IMR-90 (cell line): ENCODE measurements at regions not wholly inside any gene's neighbourhood (a gene's known extent, or its start where the extent isn't known, plus 50 kb on each side); places are given as distances from the start of the nearest gene placed in this dataset.
A peak's percentile ranks its signal among the peaks of the same experiment; 100 is the strongest.

Experiments used
- ATAC-seq: fragments of 200-7000 bp; cut with Tn5 transposase; 2 replicates; pipeline ENCODE4 v1.9.1; 2020; ENCODE audit warnings: low read depth, mild to moderate bottlenecking, moderate library complexity
- BruUV-seq: library from RNA; stranded (reverse); fragments of 400-500 nt; replicated peaks from 2 replicates; lab custom pipeline; 2021; lab: Mats Ljungman, UMichigan
- CTCF ChIA-PET: fragments of 300-600 bp; formaldehyde crosslinking; extraction: SDS; loops from one replicate; lab custom pipeline; 2021; ENCODE audit warnings: antibody characterized with exemption; lab: Yijun Ruan, JAX
- POLR2A ChIA-PET: fragments of 300-600 bp; sonication (Branson Sonifier 250); formaldehyde crosslinking; loops from one replicate; lab custom pipeline; 2022; ENCODE audit warnings: antibody characterized with exemption; ENCODE audit not compliant: unreplicated experiment; lab: Charles Lee
- DNase-seq: peaks from one replicate; pipeline ENCODE4 v3.0.0; 2013
- H2AFZ ChIP-seq: replicated peaks from 2 replicates; pipeline ENCODE3; 2013; ENCODE audit warnings: low read length, mild to moderate bottlenecking; ENCODE audit not compliant: poor library complexity
- H2AK5ac ChIP-seq: 2 replicates; pipeline ENCODE4 v1.6.1; 2013; ENCODE audit warnings: low read depth, low read length, inconsistent platforms
- H2AK9ac ChIP-seq: replicated peaks from 2 replicates; pipeline ENCODE3; 2013; ENCODE audit warnings: mild to moderate bottlenecking, low read depth, low read length, moderate library complexity; ENCODE audit not compliant: poor library complexity
- H2BK120ac ChIP-seq: 2 replicates; pipeline ENCODE4 v1.6.1; 2013; ENCODE audit warnings: low read depth, low read length, inconsistent platforms
- H2BK15ac ChIP-seq: 3 replicates; pipeline ENCODE4 v1.6.1; 2013; ENCODE audit warnings: low read depth, low read length, inconsistent platforms
- H2BK20ac ChIP-seq: 2 replicates; pipeline ENCODE4 v1.6.1; 2013; ENCODE audit warnings: low read depth, mild to moderate bottlenecking, inconsistent platforms, low read length, moderate library complexity
- H2BK5ac ChIP-seq: 2 replicates; pipeline ENCODE4 v1.6.1; 2013; ENCODE audit warnings: mild to moderate bottlenecking, low read depth, low read length, inconsistent platforms; ENCODE audit not compliant: poor library complexity, severe bottlenecking
- H3K14ac ChIP-seq: replicated peaks from 2 replicates; pipeline ENCODE4 v1.6.1; 2013; ENCODE audit warnings: low read depth, low read length, inconsistent platforms
- H3K18ac ChIP-seq: 2 replicates; pipeline ENCODE4 v1.6.1; 2013; ENCODE audit warnings: low read depth, low read length, control low read depth
- H3K23ac ChIP-seq: 2 replicates; pipeline ENCODE4 v1.6.1; 2013; ENCODE audit warnings: low read depth, low read length, inconsistent platforms
- H3K27ac ChIP-seq: 2 replicates; pipeline ENCODE4 v1.5.1; 2013; ENCODE audit warnings: mild to moderate bottlenecking, control low read depth, low read length; ENCODE audit not compliant: insufficient read depth
- H3K27me3 ChIP-seq: 2 replicates; pipeline ENCODE4 v1.6.1; 2013; ENCODE audit warnings: low read length; ENCODE audit not compliant: control insufficient read depth, insufficient read depth
- H3K36me3 ChIP-seq: 2 replicates; pipeline ENCODE4 v1.6.1; 2013; ENCODE audit warnings: low read length, mixed read lengths; ENCODE audit not compliant: control insufficient read depth, insufficient read depth
- H3K4ac ChIP-seq: 2 replicates; pipeline ENCODE4 v1.6.1; 2013; ENCODE audit warnings: low read depth, low read length, inconsistent platforms
- H3K4me1 ChIP-seq: 2 replicates; pipeline ENCODE4 v1.6.1; 2013; ENCODE audit warnings: low read length, mixed read lengths; ENCODE audit not compliant: control insufficient read depth, insufficient read depth
- H3K4me2 ChIP-seq: 2 replicates; pipeline ENCODE4 v1.6.1; 2013; ENCODE audit warnings: low read depth, mild to moderate bottlenecking, control low read depth, low read length, moderate library complexity
- H3K4me3 ChIP-seq: 2 replicates; pipeline ENCODE4 v1.5.1; 2013; ENCODE audit warnings: low read depth, mild to moderate bottlenecking, control low read depth, low read length, moderate library complexity; ENCODE audit not compliant: insufficient read depth
- H3K56ac ChIP-seq: 2 replicates; pipeline ENCODE4 v1.6.1; 2013; ENCODE audit warnings: low read length, inconsistent platforms; ENCODE audit not compliant: insufficient read depth; ENCODE audit errors: extremely low read depth
- H3K79me1 ChIP-seq, 2 experiments: 2 replicates each; pipeline ENCODE4 v1.6.1; 2013; ENCODE audit warnings: low read length in 2 of 2, inconsistent platforms in 1 of 2, low read depth in 1 of 2
- H3K9ac ChIP-seq: 2 replicates; pipeline ENCODE4 v1.6.1; 2013; ENCODE audit warnings: low read depth, low read length, control low read depth
- H3K9me1 ChIP-seq: 2 replicates; pipeline ENCODE4 v1.6.1; 2013; ENCODE audit warnings: low read length, inconsistent platforms; ENCODE audit not compliant: insufficient read depth
- H3K9me3 ChIP-seq: 2 replicates; pipeline ENCODE4 v1.6.1; 2013; ENCODE audit warnings: low read length; ENCODE audit not compliant: control insufficient read depth, insufficient read depth
- H4K20me1 ChIP-seq: 2 replicates; pipeline ENCODE4 v1.6.1; 2013; ENCODE audit warnings: low read length, inconsistent platforms; ENCODE audit not compliant: insufficient read depth
- H4K5ac ChIP-seq: 2 replicates; pipeline ENCODE4 v1.6.1; 2013; ENCODE audit warnings: mild to moderate bottlenecking, low read depth, low read length, control low read depth
- H4K8ac ChIP-seq, 2 experiments: 2 replicates each; pipeline ENCODE4 v1.6.1; 2013; ENCODE audit warnings: low read depth in 2 of 2, low read length in 2 of 2, control low read depth in 1 of 2, inconsistent platforms in 1 of 2
- H4K91ac ChIP-seq: 2 replicates; pipeline ENCODE4 v1.6.1; 2013; ENCODE audit warnings: low read depth, low read length, inconsistent platforms; ENCODE audit not compliant: insufficient read depth
- BHLHE40 ChIP-seq: fragments of 150-350 bp; IDR thresholded peaks from 2 replicates; pipeline ENCODE4 v1.6.1; 2016; ENCODE audit warnings: mild to moderate bottlenecking, low read depth, low read length
- CEBPB ChIP-seq: IDR thresholded peaks from 2 replicates; pipeline ENCODE4 v1.6.1; 2012; ENCODE audit warnings: low read depth, low read length, improper control_type of control experiment
- CHD1 ChIP-seq: IDR thresholded peaks from 2 replicates; pipeline ENCODE4 v1.6.1; 2012; ENCODE audit warnings: low read depth, low read length, improper control_type of control experiment
- FOS ChIP-seq: fragments of 150-350 bp; IDR thresholded peaks from 2 replicates; pipeline ENCODE4 v1.6.1; 2016; ENCODE audit warnings: low read depth, low read length
- MAFK ChIP-seq: IDR thresholded peaks from 2 replicates; pipeline ENCODE4 v1.6.1; 2012; ENCODE audit warnings: low read depth, low read length, improper control_type of control experiment
- MAZ ChIP-seq: IDR thresholded peaks from 2 replicates; pipeline ENCODE4 v1.6.1; 2012; ENCODE audit warnings: low read depth, mild to moderate bottlenecking, low read length, improper control_type of control experiment, moderate library complexity, borderline replicate concordance
- MXI1 ChIP-seq: IDR thresholded peaks from 2 replicates; pipeline ENCODE4 v1.6.1; 2012; ENCODE audit warnings: low read depth, mild to moderate bottlenecking, low read length, moderate library complexity, borderline replicate concordance
- NFE2L2 ChIP-seq: fragments of 150-350 bp; IDR thresholded peaks from 2 replicates; pipeline ENCODE4 v1.6.1; 2016; ENCODE audit warnings: low read depth, mild to moderate bottlenecking, low read length
- POLR2A ChIP-seq: IDR thresholded peaks from 2 replicates; pipeline ENCODE4 v1.6.1; 2012; ENCODE audit warnings: mild to moderate bottlenecking, low read depth, low read length
- RAD21 ChIP-seq: IDR thresholded peaks from 2 replicates; pipeline ENCODE4 v1.6.1; 2012; ENCODE audit warnings: low read length, improper control_type of control experiment
- RCOR1 ChIP-seq: IDR thresholded peaks from 2 replicates; pipeline ENCODE4 v1.6.1; 2012; ENCODE audit warnings: mild to moderate bottlenecking, low read length, improper control_type of control experiment; ENCODE audit not compliant: insufficient replicate concordance
- RFX5 ChIP-seq: IDR thresholded peaks from 2 replicates; pipeline ENCODE4 v1.8.0; 2012; ENCODE audit warnings: low read depth, mild to moderate bottlenecking, low read length, moderate library complexity
- SMC3 ChIP-seq: fragments of 150-350 bp; IDR thresholded peaks from 2 replicates; pipeline ENCODE4 v1.6.1; 2016; ENCODE audit warnings: low read depth, mild to moderate bottlenecking, antibody characterized with exemption, low read length, moderate library complexity
- USF2 ChIP-seq: fragments of 150-350 bp; IDR thresholded peaks from 2 replicates; pipeline ENCODE4 v1.6.1; 2017; ENCODE audit warnings: mild to moderate bottlenecking, antibody characterized with exemption, low read length, low read depth
- WGBS, 2 experiments: methylation state at CpG; one replicate each; pipeline versions ENCODE4 v1.1.5 to v1.1.7; 2013; ENCODE audit warnings: missing lambda C conversion rate in 2 of 2; ENCODE audit not compliant: insufficient read length in 1 of 2; ENCODE audit errors: extremely low coverage in 2 of 2; 5-methylcytosine and 5-hydroxymethylcytosine counted together
- dilution Hi-C: fragments of 300-500 bp; cut with HindIII; formaldehyde crosslinking; loops from one replicate; pipeline ENCODE4 v1.14.3; 2018; ENCODE audit warnings: low sequenced_read_pairs; ENCODE audit not compliant: unreplicated experiment
- in situ Hi-C: fragments of 300-500 bp; cut with MboI; formaldehyde crosslinking; loops from 3 replicates; pipeline ENCODE4 v1.14.3; 2019; ENCODE audit warnings: low sequenced_read_pairs, inconsistent platforms, mixed read lengths
- intact Hi-C: fragments of 100-400 bp; cut with micrococcal nuclease; formaldehyde crosslinking; loops from 2 replicates; pipeline ENCODE4 v1.10.0; 2022
- TF ChIP-seq, protein P1 (sequence below): conservative IDR thresholded peaks from 2 replicates; pipeline ENCODE4 v1.5.1; 2012; ENCODE audit warnings: mild to moderate bottlenecking, low read depth, low read length, improper control_type of control experiment
- TF ChIP-seq, protein P2 (sequence below): fragments of 150-350 bp; IDR thresholded peaks from 2 replicates; pipeline ENCODE4 v1.6.1; 2016; ENCODE audit warnings: low read depth, mild to moderate bottlenecking, low read length, moderate library complexity, borderline replicate concordance

- Histone ChIP-seq H3K79me1 (no peaks in the 10 kb centered on the region), H3K23ac (peak overlapping the region; percentile 70; the same call in 1 of the 2 replicates), H3K56ac (peak overlapping the region; percentile 57; the same call in 1 of the 2 replicates), H4K5ac (peak overlapping the region; percentile 73; the same call in 1 of the 2 replicates), H2BK5ac (peak overlapping the region; percentile 92), H4K20me1 (no peaks in the 10 kb centered on the region), H2BK15ac (no peak overlapping the region), H4K91ac (peak overlapping the region; percentile 71), H3K18ac (peak overlapping the region; percentile 99), H3K14ac (no peak overlapping the region; the same call in 1 of the 2 replicates), H3K36me3 (no peaks in the 10 kb centered on the region), H3K9me1 (no peaks in the 10 kb centered on the region), H3K4me2 (0 out of 2 replicates have a peak overlapping the region, but pooled peaks have one; percentile 10), H3K4ac (peak overlapping the region; percentile 90), H3K27ac (peak overlapping the region; percentile 76; the same call in 1 of the 2 replicates), H2AK5ac (no peak overlapping the region), H2AFZ (no peak overlapping the region), H3K4me3 (no peak overlapping the region), H2BK120ac (peak overlapping the region; percentile 95), H3K9ac (no peak overlapping the region), H2BK20ac (peak overlapping the region; percentile 94), H4K8ac (peak overlapping the region in 1 of 2 experiments; percentile 73; a peak in 1 of 4 replicates), H3K4me1 (no peaks in the 10 kb centered on the region; the same call in 1 of the 2 replicates), H3K27me3 (no peaks in the 10 kb centered on the region), H2AK9ac (no peak overlapping the region), H3K9me3 (no peaks in the 10 kb centered on the region)
- DNase-seq (peak; percentile 6), ATAC-seq (0 out of 2 replicates have a peak, but pooled peaks have one; percentile 21)
- in situ Hi-C loops (no loop called here), intact Hi-C loops (no loop called here), dilution Hi-C loops (no loop called here)
- ChIA-PET POLR2A (no interaction called here), CTCF (no interaction called here)
- no TSS peak for BruUV-seq
- no CpG with 5 or more reads among the region's 2 CpGs for WGBS, 2 experiments
- TF ChIP-seq RFX5 (no peak), USF2 (no peak), CEBPB (no peak), CHD1 (no peak), NFE2L2 (no peak), MAFK (no peak), SMC3 (no peak), MAZ (no peak), POLR2A (no peak), BHLHE40 (no peak), RAD21 (no peak), RCOR1 (no peak), FOS (no peak), MXI1 (no peak)
- TF ChIP-seq, protein P1, sequence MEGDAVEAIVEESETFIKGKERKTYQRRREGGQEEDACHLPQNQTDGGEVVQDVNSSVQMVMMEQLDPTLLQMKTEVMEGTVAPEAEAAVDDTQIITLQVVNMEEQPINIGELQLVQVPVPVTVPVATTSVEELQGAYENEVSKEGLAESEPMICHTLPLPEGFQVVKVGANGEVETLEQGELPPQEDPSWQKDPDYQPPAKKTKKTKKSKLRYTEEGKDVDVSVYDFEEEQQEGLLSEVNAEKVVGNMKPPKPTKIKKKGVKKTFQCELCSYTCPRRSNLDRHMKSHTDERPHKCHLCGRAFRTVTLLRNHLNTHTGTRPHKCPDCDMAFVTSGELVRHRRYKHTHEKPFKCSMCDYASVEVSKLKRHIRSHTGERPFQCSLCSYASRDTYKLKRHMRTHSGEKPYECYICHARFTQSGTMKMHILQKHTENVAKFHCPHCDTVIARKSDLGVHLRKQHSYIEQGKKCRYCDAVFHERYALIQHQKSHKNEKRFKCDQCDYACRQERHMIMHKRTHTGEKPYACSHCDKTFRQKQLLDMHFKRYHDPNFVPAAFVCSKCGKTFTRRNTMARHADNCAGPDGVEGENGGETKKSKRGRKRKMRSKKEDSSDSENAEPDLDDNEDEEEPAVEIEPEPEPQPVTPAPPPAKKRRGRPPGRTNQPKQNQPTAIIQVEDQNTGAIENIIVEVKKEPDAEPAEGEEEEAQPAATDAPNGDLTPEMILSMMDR: no peak
- TF ChIP-seq, protein P2, sequence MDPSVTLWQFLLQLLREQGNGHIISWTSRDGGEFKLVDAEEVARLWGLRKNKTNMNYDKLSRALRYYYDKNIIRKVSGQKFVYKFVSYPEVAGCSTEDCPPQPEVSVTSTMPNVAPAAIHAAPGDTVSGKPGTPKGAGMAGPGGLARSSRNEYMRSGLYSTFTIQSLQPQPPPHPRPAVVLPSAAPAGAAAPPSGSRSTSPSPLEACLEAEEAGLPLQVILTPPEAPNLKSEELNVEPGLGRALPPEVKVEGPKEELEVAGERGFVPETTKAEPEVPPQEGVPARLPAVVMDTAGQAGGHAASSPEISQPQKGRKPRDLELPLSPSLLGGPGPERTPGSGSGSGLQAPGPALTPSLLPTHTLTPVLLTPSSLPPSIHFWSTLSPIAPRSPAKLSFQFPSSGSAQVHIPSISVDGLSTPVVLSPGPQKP: no peak
Measured at GRCh38 chr3:95899911-95900310, 914.5 kb upstream of the EPHA6 start.
